Thyroid gland (tissue), 4 donors: ENCODE measurements at regions not wholly inside any gene's neighbourhood (a gene's known extent, or its start where the extent isn't known, plus 50 kb on each side); places are given as distances from the start of the nearest gene placed in this dataset.

Experiments used
- DNase-seq, 2 donors: peaks; one replicate each; pipeline ENCODE4 v3.0.0-alpha.2; 2019
- H3K27ac ChIP-seq, 3 donors: fragments of 200-600 bp; sonication (generic); 1 replicate in 2 of 3; 2 replicates in 1 of 3; pipeline ENCODE4 v1.5.1; 2016 to 2019; ENCODE audit warnings: mild to moderate bottlenecking in 1 of 3, moderate library complexity in 1 of 3
- H3K27me3 ChIP-seq: fragments of 200-600 bp; sonication (generic); one replicate; pipeline ENCODE4 v1.5.1; 2019
- H3K36me3 ChIP-seq, 2 donors: fragments of 200-600 bp; sonication (generic); one replicate each; pipeline ENCODE4 v1.5.1; 2016 to 2019
- H3K4me1 ChIP-seq, 2 donors: fragments of 200-600 bp; sonication (generic); one replicate each; pipeline ENCODE4 v1.5.1; 2017 to 2019
- H3K4me3 ChIP-seq, 3 donors: fragments of 200-600 bp; sonication (generic); replicated peaks in 1 of 3; 1 replicate in 2 of 3; 2 replicates in 1 of 3; pipeline ENCODE4 v1.5.1; 2016; ENCODE audit warnings: mild to moderate bottlenecking in 1 of 3
- H3K9me3 ChIP-seq: fragments of 200-600 bp; sonication (generic); one replicate; pipeline ENCODE4 v1.5.1; 2017
- CTCF ChIP-seq, 6 experiments: fragments of 200-600 bp in 3 of 6; fragments of 450-650 bp in 3 of 6; sonication (generic) in 3 of 6; IDR thresholded peaks; one replicate each; pipeline ENCODE4 v1.5.1; 2016 to 2019; ENCODE audit warnings: antibody characterized with exemption in 6 of 6, mild to moderate bottlenecking in 2 of 6, inconsistent platforms in 1 of 6, moderate library complexity in 1 of 6
- POLR2A ChIP-seq, 2 donors: fragments of 450-650 bp; IDR thresholded peaks; one replicate each; pipeline ENCODE4 v1.6.1; 2017; ENCODE audit warnings: antibody characterized with exemption in 2 of 2, mild to moderate bottlenecking in 2 of 2, moderate library complexity in 1 of 2
- whole genome bisulfite sequencing, 2 donors: methylation state at CpG; one replicate each; pipeline ENCODE4 v1.1.5; 2017; 5-methylcytosine and 5-hydroxymethylcytosine counted together
- intact Hi-C: fragments of 100-400 bp; cut with DNase I; formaldehyde crosslinking; loops from one replicate; pipeline ENCODE4 v1.15.1; 2023

- no peak for DNase-seq
- Histone ChIP-seq H3K27ac (peak overlapping the region in 1 of 3 donors; percentile 8), H3K36me3 (no peaks in the 10 kb centered on the region), H3K27me3 (no peaks in the 10 kb centered on the region), H3K9me3 (no peaks in the 10 kb centered on the region), H3K4me1 (peaks cover 3 to 24% of the 10 kb centered on the region in 2 donors), H3K4me3 (no peak overlapping the region)
- intact Hi-C loops = no loop called here
- TF ChIP-seq POLR2A (IDR thresholded peaks at IDR 0.05) (no peak), CTCF (IDR thresholded peaks at IDR 0.05) (no peak)
- 90% methylated on average over 4 of the region's 4 CpGs for WGBS, 2 donors
These were observed 213.2 kb upstream of the ACTBL2 start for GRCh38 chr5:57695706-57696388.

GRCh38 chr5:57695179-57695578 lies 212.6 kb upstream of the ACTBL2 start:
- 82 to 91% methylated on average over 5 of the region's 5 CpGs for WGBS, 2 donors
- Histone ChIP-seq H3K36me3 (no peaks in the 10 kb centered on the region), H3K27ac (no peak overlapping the region), H3K4me3 (no peak overlapping the region), H3K27me3 (no peaks in the 10 kb centered on the region), H3K4me1 (peaks cover 3 to 24% of the 10 kb centered on the region in 2 donors), H3K9me3 (no peaks in the 10 kb centered on the region)
- DNase-seq = no peak
- intact Hi-C loops = no loop called here
- TF ChIP-seq CTCF (IDR thresholded peaks at IDR 0.05) (no peak), POLR2A (IDR thresholded peaks at IDR 0.05) (no peak)

- no peak overlapping the region for H3K4me3 ChIP-seq
- 75 to 81% methylated on average over 8 of the region's 8 CpGs for WGBS, 2 donors
These were observed 211.1 kb upstream of the ACTBL2 start for GRCh38 chr5:57693488-57694305.

GRCh38 chr5:57692582-57693487 lies 210.2 kb upstream of the ACTBL2 start:
- H3K4me3 ChIP-seq = no peak overlapping the region
- DNase-seq = peak; percentile 20 to 41
- WGBS, 2 donors = 60 to 70% methylated on average over 6 of the region's 6 CpGs
- H3K36me3 ChIP-seq = no peaks in the 10 kb centered on the region
- intact Hi-C loops = no loop called here
- TF ChIP-seq POLR2A (IDR thresholded peaks at IDR 0.05) = no peak
- TF ChIP-seq CTCF (IDR thresholded peaks at IDR 0.05) = no peak
- H3K27me3 ChIP-seq = no peaks in the 10 kb centered on the region
- no peaks in the 10 kb centered on the region for H3K9me3 ChIP-seq
- H3K27ac ChIP-seq = peak overlapping the region in 2 of 3 donors; percentile 29 to 47
- peaks cover 3 to 9% of the 10 kb centered on the region in 2 donors for H3K4me1 ChIP-seq

More at GRCh38 chr5:57693488-57694305, 211.1 kb upstream of the ACTBL2 start:
- intact Hi-C loops = no loop called here
- Histone ChIP-seq H3K27ac (no peak overlapping the region), H3K27me3 (no peaks in the 10 kb centered on the region), H3K36me3 (no peaks in the 10 kb centered on the region), H3K4me1 (peaks cover 3 to 17% of the 10 kb centered on the region in 2 donors), H3K9me3 (no peaks in the 10 kb centered on the region)
- TF ChIP-seq CTCF (IDR thresholded peaks at IDR 0.05) (no peak), POLR2A (IDR thresholded peaks at IDR 0.05) (no peak)
- no peak for DNase-seq
